Chondrocyte (in vitro differentiated cells): ENCODE measurements at regions not wholly inside any gene's neighbourhood (a gene's known extent, or its start where the extent isn't known, plus 50 kb on each side); places are given as distances from the start of the nearest gene placed in this dataset.
"Not testable (repeated sequence)": the region's sequence is repeated elsewhere in the genome, so short reads cannot be mapped to it uniquely, and the experiment has no call there.

Experiments used
- DNase-seq: peaks from one replicate; pipeline ENCODE4 v3.0.0; 2021; ENCODE audit warnings: mixed read lengths, low spot score
- H3K27ac Mint-ChIP-seq: one replicate; pipeline ENCODE4 v1.8.0; 2021; ENCODE audit warnings: mild to moderate bottlenecking, moderate library complexity, mixed read lengths; ENCODE audit not compliant: unreplicated experiment
- H3K27me3 Mint-ChIP-seq: 2 replicates; pipeline ENCODE4 v1.8.0; 2021; ENCODE audit warnings: low read depth, mixed read lengths
- H3K36me3 Mint-ChIP-seq: 2 replicates; pipeline ENCODE4 v1.8.0; 2021; ENCODE audit warnings: low read depth, mixed read lengths
- H3K4me1 Mint-ChIP-seq: 2 replicates; pipeline ENCODE4 v1.8.0; 2021; ENCODE audit warnings: low read depth, mild to moderate bottlenecking, mixed read lengths
- H3K4me3 Mint-ChIP-seq: one replicate; pipeline ENCODE4 v1.8.0; 2021; ENCODE audit warnings: mild to moderate bottlenecking, moderate library complexity, mixed read lengths; ENCODE audit not compliant: unreplicated experiment
- H3K9me3 Mint-ChIP-seq: 2 replicates; pipeline ENCODE4 v1.8.0; 2021; ENCODE audit warnings: low read depth, mixed read lengths
- TF ChIP-seq, protein P1 (sequence below): fragments of 200-600 bp; sonication (generic); IDR thresholded peaks from 2 replicates; pipeline ENCODE4 v1.5.0; 2021; ENCODE audit warnings: antibody characterized with exemption, mild to moderate bottlenecking, moderate library complexity

DNA sequence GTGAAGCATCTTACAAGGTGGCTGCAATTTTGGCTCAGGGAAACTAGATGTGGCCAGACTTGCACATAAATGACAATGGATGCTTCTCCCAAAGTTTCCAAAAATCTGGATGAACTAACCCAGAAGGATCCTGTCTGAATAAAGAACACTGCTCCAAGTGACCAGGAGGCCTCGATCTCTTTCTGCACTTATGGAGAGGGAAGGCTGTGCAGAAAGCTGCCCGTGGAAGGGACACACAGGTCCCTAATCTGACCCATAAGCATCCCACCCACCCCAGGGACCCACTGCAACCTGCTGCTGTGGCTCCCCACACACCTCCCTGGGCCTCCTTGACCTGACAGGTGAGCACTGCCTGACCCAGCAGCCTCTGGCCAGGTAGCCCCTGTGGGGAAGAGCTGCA lies 74.6 kb upstream of the SEC14L1 start:
- no peak for DNase-seq
- Mint-ChIP-seq H3K36me3 (no peaks in the 10 kb centered on the region), H3K4me3 (no peak overlapping the region), H3K27me3 (peaks cover 34% of the 10 kb centered on the region), H3K27ac (no peak overlapping the region), H3K4me1 (peaks cover 2% of the 10 kb centered on the region), H3K9me3 (no peaks in the 10 kb centered on the region)
- TF ChIP-seq, protein P1, sequence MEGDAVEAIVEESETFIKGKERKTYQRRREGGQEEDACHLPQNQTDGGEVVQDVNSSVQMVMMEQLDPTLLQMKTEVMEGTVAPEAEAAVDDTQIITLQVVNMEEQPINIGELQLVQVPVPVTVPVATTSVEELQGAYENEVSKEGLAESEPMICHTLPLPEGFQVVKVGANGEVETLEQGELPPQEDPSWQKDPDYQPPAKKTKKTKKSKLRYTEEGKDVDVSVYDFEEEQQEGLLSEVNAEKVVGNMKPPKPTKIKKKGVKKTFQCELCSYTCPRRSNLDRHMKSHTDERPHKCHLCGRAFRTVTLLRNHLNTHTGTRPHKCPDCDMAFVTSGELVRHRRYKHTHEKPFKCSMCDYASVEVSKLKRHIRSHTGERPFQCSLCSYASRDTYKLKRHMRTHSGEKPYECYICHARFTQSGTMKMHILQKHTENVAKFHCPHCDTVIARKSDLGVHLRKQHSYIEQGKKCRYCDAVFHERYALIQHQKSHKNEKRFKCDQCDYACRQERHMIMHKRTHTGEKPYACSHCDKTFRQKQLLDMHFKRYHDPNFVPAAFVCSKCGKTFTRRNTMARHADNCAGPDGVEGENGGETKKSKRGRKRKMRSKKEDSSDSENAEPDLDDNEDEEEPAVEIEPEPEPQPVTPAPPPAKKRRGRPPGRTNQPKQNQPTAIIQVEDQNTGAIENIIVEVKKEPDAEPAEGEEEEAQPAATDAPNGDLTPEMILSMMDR, result no peak

DNA sequence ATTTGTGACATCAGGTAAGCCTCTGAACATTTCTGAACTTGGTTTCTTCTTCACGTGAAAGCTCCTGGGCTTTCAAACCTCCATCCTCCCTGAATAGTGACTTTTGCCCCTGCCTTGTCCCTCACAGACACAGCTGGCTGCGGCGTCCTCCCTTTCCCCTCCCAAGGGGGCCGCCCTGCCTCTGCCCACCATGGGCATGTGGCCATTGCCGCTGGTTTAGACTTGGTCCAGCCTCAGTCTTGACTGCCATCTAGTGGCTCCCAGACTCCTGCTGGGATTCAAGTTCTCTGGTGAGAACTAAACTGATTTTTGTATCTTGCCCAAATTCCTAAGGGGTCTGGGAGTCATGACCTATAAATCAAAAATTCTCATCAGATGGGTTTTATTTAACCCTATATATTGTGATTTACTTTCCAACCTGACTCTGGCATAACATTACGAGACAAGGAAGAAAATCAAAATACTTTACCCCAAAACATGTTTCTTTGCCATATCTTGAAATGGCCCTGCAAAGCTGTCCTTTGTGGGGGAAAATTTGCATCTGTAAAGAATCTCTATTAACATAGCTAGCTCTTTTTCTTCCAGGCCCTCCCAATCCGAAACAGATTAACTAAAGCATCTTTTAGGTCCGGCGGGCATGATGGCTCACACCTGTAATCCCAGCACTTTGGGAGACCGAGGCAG lies 73.9 kb upstream of the SEC14L1 start:
- not testable (repeated sequence) for H3K9me3 Mint-ChIP-seq, DNase-seq, H3K4me1 Mint-ChIP-seq, H3K4me3 Mint-ChIP-seq, H3K27ac Mint-ChIP-seq, H3K36me3 Mint-ChIP-seq
- TF ChIP-seq, protein P1, result peak; percentile 92
- H3K27me3 Mint-ChIP-seq, result peaks cover 39% of the 10 kb centered on the region

DNA sequence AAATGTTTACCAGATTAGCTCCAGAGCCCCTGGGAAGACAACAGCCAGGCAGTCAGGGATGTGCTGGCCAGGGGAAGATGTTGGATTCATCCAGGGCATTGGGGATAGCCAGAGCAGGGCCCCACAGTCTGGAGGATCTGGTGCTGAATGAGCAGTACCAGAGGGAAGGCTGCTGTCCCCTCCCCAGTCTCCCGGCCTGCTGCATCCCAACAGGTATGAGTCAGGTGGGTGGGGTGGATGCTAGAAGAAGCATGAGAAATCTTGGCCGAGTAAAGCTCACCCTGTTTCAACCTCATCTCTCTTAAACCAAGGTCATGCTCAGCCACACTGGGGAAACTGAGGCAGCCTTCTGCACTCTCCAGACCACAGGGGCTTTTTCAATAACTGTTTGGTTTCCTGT lies 71.9 kb upstream of the SEC14L1 start:
- H3K4me3 Mint-ChIP-seq, result no peak overlapping the region
- TF ChIP-seq, protein P1, result no peak
- H3K27me3 Mint-ChIP-seq, result peaks cover 57% of the 10 kb centered on the region
- H3K36me3 Mint-ChIP-seq, result no peaks in the 10 kb centered on the region
- H3K27ac Mint-ChIP-seq, result no peak overlapping the region
- DNase-seq, result no peak
- H3K9me3 Mint-ChIP-seq, result no peaks in the 10 kb centered on the region
- peaks cover 2% of the 10 kb centered on the region for H3K4me1 Mint-ChIP-seq

DNA sequence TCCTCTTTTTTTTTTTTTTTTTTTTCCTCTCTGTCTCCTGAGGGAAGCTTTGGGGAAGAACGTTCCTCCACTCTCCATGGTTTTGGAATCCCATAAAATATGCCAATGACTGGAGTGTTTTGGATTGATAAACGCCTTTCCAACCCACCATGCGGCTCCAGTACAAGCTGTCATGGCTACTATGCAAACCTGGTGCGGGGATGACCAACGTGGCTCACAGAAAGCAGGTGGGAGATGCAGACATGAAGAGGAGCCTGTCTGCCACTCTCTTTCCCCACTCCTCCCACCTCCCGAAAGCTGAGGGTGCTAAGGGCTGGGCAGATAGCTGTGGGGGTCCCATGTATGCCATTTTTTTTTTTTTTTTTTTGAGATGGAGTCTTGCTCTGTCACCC lies 69.9 kb upstream of the SEC14L1 start:
- DNase-seq, result no peak
- Mint-ChIP-seq H3K36me3 (peaks cover 2% of the 10 kb centered on the region), H3K27me3 (peaks cover 57% of the 10 kb centered on the region), H3K4me1 (peaks cover 2% of the 10 kb centered on the region), H3K4me3 (no peak overlapping the region), H3K27ac (no peak overlapping the region), H3K9me3 (no peaks in the 10 kb centered on the region)
- TF ChIP-seq, protein P1, result no peak

DNA sequence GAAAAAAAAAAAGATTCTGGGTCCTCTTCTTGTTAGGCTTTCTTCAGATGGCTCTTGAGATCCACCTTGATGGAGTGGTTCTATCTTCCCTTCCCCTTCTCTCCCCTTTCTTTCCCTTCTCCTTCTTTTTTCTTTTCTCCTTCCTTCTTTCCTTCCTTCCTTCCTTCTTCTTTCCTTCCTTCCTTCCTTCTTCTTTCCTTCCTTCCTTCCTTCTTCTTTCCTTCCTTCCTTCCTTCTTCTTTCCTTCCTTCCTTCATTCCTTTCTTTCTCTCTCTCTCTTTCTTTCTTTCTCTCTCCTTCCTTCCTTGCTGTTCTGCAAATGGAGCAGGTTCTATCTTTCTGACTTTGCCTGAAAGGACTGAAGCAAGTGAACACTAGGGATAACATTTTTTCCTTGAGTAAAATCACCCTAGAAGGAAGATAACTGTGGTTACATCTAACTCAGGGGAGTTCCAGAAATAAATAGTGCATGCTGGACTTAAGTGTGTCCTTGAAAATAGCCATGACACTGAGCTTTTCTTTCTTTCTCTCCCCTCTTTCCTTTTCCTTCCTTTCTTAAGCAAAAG lies 68.8 kb upstream of the SEC14L1 start:
- H3K27ac Mint-ChIP-seq, result no peak overlapping the region
- no peak overlapping the region for H3K4me3 Mint-ChIP-seq
- H3K9me3 Mint-ChIP-seq, result no peaks in the 10 kb centered on the region
- no peak for DNase-seq
- TF ChIP-seq, protein P1, result no peak
- H3K27me3 Mint-ChIP-seq, result peaks cover 49% of the 10 kb centered on the region
- peaks cover 2% of the 10 kb centered on the region for H3K36me3 Mint-ChIP-seq
- peaks cover 5% of the 10 kb centered on the region for H3K4me1 Mint-ChIP-seq
